ENCODE measurements at regions not wholly inside any gene's neighbourhood (a gene's known extent, or its start where the extent isn't known, plus 50 kb on each side); places are given as distances from the start of the nearest gene placed in this dataset.

DNA sequence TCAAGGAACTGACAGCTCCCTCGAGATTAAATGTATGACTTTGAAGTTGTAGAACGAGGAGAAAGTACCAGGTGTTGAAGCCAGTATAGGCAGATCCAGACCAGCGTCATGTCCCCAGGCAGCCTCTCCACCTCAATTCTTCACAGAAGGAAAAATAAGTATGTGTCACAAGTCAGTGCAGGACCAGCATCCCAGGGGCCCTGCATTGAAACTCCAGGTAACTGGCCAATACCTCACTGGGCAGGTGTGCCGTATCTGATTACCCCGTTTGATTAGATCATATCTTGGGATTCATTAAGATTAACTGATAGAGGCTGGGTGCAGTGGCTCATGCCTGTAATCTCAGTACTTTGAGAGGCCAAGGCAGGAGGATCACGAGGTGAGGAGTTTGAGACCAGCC lies 466.7 kb upstream of the B3GAT1 start:
- Histone ChIP-seq H3K4me1 (ENCODE audit: insufficient read depth, low read length, severe bottlenecking) (no peaks in the 10 kb centered on the region), H3K9me3 (ENCODE audit: low read length) (no peaks in the 10 kb centered on the region), H3K27me3 (ENCODE audit: insufficient read depth, low read length) (no peaks in the 10 kb centered on the region), H3F3A (ENCODE audit: insufficient read depth, low read length) (no peaks in the 10 kb centered on the region), H3K4me3 (ENCODE audit: low read depth, low read length, poor library complexity, severe bottlenecking) (no peak overlapping the region), H2AFZ (ENCODE audit: low read length) (no peak overlapping the region), H3K9ac (ENCODE audit: low read length) (no peak overlapping the region), H3K79me2 (ENCODE audit: insufficient read depth, low read length) (no peaks in the 10 kb centered on the region), H3K4me2 (ENCODE audit: low read length) (no peak overlapping the region), H3K9me2 (ENCODE audit: low read depth, low read length) (no peaks in the 10 kb centered on the region), H3K36me3 (ENCODE audit: insufficient read depth, low read length) (no peaks in the 10 kb centered on the region), H3K27ac (ENCODE audit: low read depth, low read length, poor library complexity, severe bottlenecking) (no peak overlapping the region), H4K20me1 (ENCODE audit: insufficient read depth, low read length) (no peaks in the 10 kb centered on the region)
- TF ChIP-seq, protein P1, sequence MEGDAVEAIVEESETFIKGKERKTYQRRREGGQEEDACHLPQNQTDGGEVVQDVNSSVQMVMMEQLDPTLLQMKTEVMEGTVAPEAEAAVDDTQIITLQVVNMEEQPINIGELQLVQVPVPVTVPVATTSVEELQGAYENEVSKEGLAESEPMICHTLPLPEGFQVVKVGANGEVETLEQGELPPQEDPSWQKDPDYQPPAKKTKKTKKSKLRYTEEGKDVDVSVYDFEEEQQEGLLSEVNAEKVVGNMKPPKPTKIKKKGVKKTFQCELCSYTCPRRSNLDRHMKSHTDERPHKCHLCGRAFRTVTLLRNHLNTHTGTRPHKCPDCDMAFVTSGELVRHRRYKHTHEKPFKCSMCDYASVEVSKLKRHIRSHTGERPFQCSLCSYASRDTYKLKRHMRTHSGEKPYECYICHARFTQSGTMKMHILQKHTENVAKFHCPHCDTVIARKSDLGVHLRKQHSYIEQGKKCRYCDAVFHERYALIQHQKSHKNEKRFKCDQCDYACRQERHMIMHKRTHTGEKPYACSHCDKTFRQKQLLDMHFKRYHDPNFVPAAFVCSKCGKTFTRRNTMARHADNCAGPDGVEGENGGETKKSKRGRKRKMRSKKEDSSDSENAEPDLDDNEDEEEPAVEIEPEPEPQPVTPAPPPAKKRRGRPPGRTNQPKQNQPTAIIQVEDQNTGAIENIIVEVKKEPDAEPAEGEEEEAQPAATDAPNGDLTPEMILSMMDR (IDR thresholded peaks at IDR 0.05; ENCODE audit: low read length), result no peak
- no peak for TF ChIP-seq EZH2 (IDR thresholded peaks at IDR 0.05; ENCODE audit: borderline replicate concordance, low read length)

- Histone ChIP-seq H3K9ac (ENCODE audit: low read length) (no peak overlapping the region), H3K27ac (ENCODE audit: low read depth, low read length, poor library complexity, severe bottlenecking) (no peak overlapping the region), H2AFZ (ENCODE audit: low read length) (no peak overlapping the region), H3K4me1 (ENCODE audit: insufficient read depth, low read length, severe bottlenecking) (no peaks in the 10 kb centered on the region), H3K4me3 (ENCODE audit: low read depth, low read length, poor library complexity, severe bottlenecking) (no peak overlapping the region), H3F3A (ENCODE audit: insufficient read depth, low read length) (no peaks in the 10 kb centered on the region), H3K4me2 (ENCODE audit: low read length) (no peak overlapping the region), H3K9me3 (ENCODE audit: low read length) (no peaks in the 10 kb centered on the region), H3K36me3 (ENCODE audit: insufficient read depth, low read length) (no peaks in the 10 kb centered on the region), H3K79me2 (ENCODE audit: insufficient read depth, low read length) (no peaks in the 10 kb centered on the region), H3K27me3 (ENCODE audit: insufficient read depth, low read length) (no peaks in the 10 kb centered on the region), H3K9me2 (ENCODE audit: low read depth, low read length) (no peaks in the 10 kb centered on the region), H4K20me1 (ENCODE audit: insufficient read depth, low read length) (no peaks in the 10 kb centered on the region)
- TF ChIP-seq EZH2 (IDR thresholded peaks at IDR 0.05; ENCODE audit: borderline replicate concordance, low read length), result no peak
- TF ChIP-seq, protein P1 (IDR thresholded peaks at IDR 0.05; ENCODE audit: low read length), result no peak
These were observed 464.2 kb upstream of the B3GAT1 start for GRCh38 chr11:134876226-134876625.

DNA sequence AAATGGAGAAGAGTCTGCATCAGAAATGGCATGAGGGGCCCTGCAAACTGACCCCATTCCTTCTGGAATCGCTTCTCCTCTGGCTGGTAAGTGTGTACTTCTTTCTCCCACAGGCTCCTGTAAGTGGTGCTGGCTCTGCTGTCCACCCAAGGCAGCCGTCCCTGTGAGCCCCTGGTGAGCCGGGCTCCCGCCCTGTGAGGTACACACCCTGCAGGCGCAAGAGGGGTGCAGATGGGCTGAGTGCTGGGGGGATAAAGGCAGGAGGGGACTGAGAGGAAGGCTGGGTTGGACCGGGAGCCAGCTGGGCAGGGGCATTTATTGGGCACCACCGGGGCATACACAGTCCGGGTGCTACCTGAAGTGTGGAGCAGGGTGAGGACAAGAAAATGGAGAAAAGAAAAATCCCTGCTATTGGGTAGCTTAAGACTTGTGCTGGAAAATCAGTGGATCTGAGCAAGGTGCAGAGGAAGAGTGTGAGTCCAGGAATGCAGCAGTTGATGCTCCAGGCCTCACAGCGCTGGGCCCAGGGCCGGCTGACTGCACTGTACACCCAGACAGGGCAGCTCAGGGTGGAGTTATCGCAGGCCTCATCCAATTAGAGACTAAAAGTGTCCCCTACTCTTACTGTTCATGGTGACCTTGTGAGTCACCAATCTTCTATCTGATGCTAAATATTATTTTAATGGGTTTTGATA lies 455.1 kb upstream of the B3GAT1 start:
- no peak overlapping the region for H3K9ac ChIP-seq (ENCODE audit: low read length)
- H3K4me1 ChIP-seq (ENCODE audit: insufficient read depth, low read length, severe bottlenecking), result no peaks in the 10 kb centered on the region
- TF ChIP-seq, protein P1 (IDR thresholded peaks at IDR 0.05; ENCODE audit: low read length), result no peak
- no peak for TF ChIP-seq EZH2 (IDR thresholded peaks at IDR 0.05; ENCODE audit: borderline replicate concordance, low read length)
- H3K79me2 ChIP-seq (ENCODE audit: insufficient read depth, low read length), result no peaks in the 10 kb centered on the region
- no peaks in the 10 kb centered on the region for H4K20me1 ChIP-seq (ENCODE audit: insufficient read depth, low read length)
- H3K4me3 ChIP-seq (ENCODE audit: low read depth, low read length, poor library complexity, severe bottlenecking), result no peak overlapping the region
- H3K27me3 ChIP-seq (ENCODE audit: insufficient read depth, low read length), result no peaks in the 10 kb centered on the region
- H3F3A ChIP-seq (ENCODE audit: insufficient read depth, low read length), result no peaks in the 10 kb centered on the region
- H2AFZ ChIP-seq (ENCODE audit: low read length), result no peak overlapping the region
- H3K4me2 ChIP-seq (ENCODE audit: low read length), result no peak overlapping the region
- no peaks in the 10 kb centered on the region for H3K9me2 ChIP-seq (ENCODE audit: low read depth, low read length)
- no peaks in the 10 kb centered on the region for H3K36me3 ChIP-seq (ENCODE audit: insufficient read depth, low read length)
- H3K9me3 ChIP-seq (ENCODE audit: low read length), result no peaks in the 10 kb centered on the region
- no peak overlapping the region for H3K27ac ChIP-seq (ENCODE audit: low read depth, low read length, poor library complexity, severe bottlenecking)

Data from OCI-LY1 (cell line).